HUES48 (cell line): ENCODE measurements at regions not wholly inside any gene's neighbourhood (a gene's known extent, or its start where the extent isn't known, plus 50 kb on each side); places are given as distances from the start of the nearest gene placed in this dataset.
"Not testable (repeated sequence)": the region's sequence is repeated elsewhere in the genome, so short reads cannot be mapped to it uniquely, and the experiment has no call there.

Source experiments
- H3K27ac ChIP-seq: one replicate; pipeline ENCODE4 v1.7.0; 2013; ENCODE audit warnings: low read depth, low read length, inconsistent platforms
- H3K27me3 ChIP-seq: 2 replicates; pipeline ENCODE4 v1.6.1; 2013; ENCODE audit warnings: mild to moderate bottlenecking, low read length; ENCODE audit not compliant: control insufficient read depth, insufficient read depth
- H3K36me3 ChIP-seq: 2 replicates; pipeline ENCODE4 v1.6.1; 2013; ENCODE audit warnings: low read length; ENCODE audit not compliant: control insufficient read depth, insufficient read depth
- H3K4me1 ChIP-seq: 2 replicates; pipeline ENCODE4 v1.6.1; 2013; ENCODE audit warnings: mild to moderate bottlenecking, low read length; ENCODE audit not compliant: control insufficient read depth, insufficient read depth
- H3K4me3 ChIP-seq: 2 replicates; pipeline ENCODE4 v1.5.1; 2013; ENCODE audit warnings: mild to moderate bottlenecking, low read depth, low read length
- H3K9ac ChIP-seq: 2 replicates; pipeline ENCODE4 v1.6.1; 2013; ENCODE audit warnings: mild to moderate bottlenecking, low read depth, low read length, moderate library complexity
- H3K9me3 ChIP-seq: 2 replicates; pipeline ENCODE4 v1.6.1; 2013; ENCODE audit warnings: low read length; ENCODE audit not compliant: control insufficient read depth, insufficient read depth

DNA sequence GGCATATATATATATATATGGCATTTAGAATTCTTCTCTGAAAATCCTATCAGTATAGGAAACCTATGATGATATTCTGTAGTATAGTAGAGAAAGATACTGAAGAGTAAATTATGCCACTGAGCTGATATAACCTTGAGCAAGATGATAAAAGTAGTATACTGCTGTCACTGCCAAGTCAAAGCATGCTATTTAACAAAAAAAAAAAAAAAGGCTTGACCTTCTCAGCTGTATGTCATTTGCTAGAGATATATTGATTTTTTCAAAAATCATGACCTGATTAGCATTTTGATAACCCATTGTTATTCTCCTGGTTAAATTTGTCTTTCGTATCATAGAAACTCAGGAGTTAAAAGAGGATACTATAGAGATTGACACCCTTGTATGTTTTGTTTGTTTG, 299.4 kb downstream of the ADAMTS20 start:
- no peak overlapping the region for H3K27ac ChIP-seq
- no peaks in the 10 kb centered on the region for H3K4me1 ChIP-seq
- H3K9me3 ChIP-seq = no peaks in the 10 kb centered on the region
- no peak overlapping the region for H3K9ac ChIP-seq
- H3K36me3 ChIP-seq = no peaks in the 10 kb centered on the region
- H3K4me3 ChIP-seq = no peak overlapping the region
- no peaks in the 10 kb centered on the region for H3K27me3 ChIP-seq

DNA sequence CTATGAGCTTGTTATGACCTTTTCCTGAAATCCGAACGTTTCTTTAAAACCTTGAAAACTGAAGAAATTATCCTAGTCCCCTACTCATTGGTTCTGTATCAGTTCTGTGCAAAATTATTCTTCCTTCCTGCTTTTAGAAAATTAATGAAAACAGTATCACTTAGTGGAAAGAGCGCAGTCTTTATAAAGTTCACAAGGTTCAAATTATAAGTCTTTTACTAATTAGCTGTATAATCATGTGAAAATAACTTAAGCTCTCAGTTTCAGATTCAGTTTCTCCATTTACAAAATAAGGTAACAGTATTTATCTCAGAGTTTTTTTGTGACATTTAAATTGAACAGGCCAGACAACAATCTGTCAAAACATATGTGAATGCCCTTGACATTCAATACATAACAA, 306.1 kb downstream of the ADAMTS20 start:
- H3K9me3 ChIP-seq = no peaks in the 10 kb centered on the region
- H3K27ac ChIP-seq = no peak overlapping the region
- H3K4me1 ChIP-seq = no peaks in the 10 kb centered on the region
- no peak overlapping the region for H3K4me3 ChIP-seq
- H3K36me3 ChIP-seq = no peaks in the 10 kb centered on the region
- no peak overlapping the region for H3K9ac ChIP-seq
- no peaks in the 10 kb centered on the region for H3K27me3 ChIP-seq

DNA sequence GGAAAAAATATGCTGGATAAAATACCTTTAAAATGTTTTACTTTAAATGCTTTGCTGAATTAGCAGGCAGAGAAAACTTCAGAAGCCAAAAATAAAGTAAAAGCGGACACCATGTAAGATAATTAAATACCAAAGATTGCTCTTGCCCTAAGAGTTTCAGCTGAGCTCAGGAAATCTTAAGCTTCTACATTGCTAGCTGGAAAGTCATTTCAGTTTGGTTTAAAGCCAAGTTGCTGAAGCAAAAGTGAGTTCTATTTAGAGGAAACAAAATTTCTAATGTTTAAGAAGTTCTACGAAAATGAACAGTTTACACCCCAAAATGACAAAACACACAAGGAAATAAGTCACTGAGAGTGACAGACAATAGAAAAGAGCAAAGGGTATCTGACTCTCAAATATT, 310.0 kb downstream of the ADAMTS20 start:
- no peak overlapping the region for H3K27ac ChIP-seq
- no peaks in the 10 kb centered on the region for H3K36me3 ChIP-seq
- H3K27me3 ChIP-seq = no peaks in the 10 kb centered on the region
- H3K4me1 ChIP-seq = no peaks in the 10 kb centered on the region
- H3K9ac ChIP-seq = no peak overlapping the region
- no peaks in the 10 kb centered on the region for H3K9me3 ChIP-seq
- no peak overlapping the region for H3K4me3 ChIP-seq

DNA sequence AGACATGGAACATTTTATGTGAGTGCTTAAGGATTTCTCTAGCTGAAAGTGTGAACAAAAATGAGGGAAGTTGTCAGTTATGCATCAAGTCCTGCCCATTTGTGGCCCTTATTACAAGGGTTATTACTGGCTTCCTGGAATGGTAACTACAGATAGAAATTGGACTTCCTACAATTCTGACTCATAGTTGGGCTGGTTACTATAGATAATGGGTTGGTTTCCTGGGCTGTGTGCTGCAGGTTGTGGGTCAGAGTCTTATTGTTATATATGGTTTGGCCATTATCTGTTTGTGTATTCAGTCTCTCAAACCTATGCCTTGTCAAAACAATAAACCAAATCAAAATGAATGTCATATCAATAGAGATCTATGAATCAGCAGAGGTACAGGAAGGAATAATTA, 313.7 kb downstream of the ADAMTS20 start:
- H3K9ac ChIP-seq = no peak overlapping the region

DNA sequence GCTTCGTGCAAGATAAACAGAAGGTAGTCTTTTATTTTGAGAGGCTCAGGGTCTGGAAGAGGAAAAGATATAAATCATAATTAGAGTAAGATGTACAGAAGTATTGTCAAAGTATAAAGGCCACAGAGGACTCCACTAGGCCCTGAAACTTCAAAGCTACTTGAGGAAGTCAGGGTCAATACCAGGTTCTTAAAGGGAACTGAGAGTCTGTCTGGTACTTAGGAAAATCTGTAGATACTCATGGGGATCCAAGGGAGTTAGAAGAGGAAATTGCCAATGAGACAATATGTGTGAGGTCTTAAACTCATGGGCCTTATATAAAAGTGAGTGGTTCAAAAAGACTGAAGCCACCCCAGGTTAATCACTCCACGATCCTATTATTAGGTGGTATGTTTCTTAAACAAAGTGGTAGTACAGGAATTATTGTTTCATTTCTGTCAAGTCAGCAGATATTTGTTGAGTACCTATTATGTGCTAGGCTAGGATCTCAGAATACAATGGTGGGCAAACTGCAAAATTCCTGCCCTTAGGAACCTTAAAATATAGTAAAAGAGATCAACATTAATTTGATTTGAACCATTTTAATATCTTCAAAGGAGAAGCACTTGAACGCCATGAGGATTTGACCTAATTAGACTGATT, 314.6 kb downstream of the ADAMTS20 start:
- Histone ChIP-seq H3K4me1 (peaks cover 4% of the 10 kb centered on the region; the same call in 1 of the 2 replicates), H3K9ac (no peak overlapping the region), H3K9me3 (no peaks in the 10 kb centered on the region), H3K4me3 (no peak overlapping the region), H3K27me3 (no peaks in the 10 kb centered on the region), H3K36me3 (no peaks in the 10 kb centered on the region), H3K27ac (no peak overlapping the region)

More for the DNA sequence above, 313.7 kb downstream of the ADAMTS20 start:
- Histone ChIP-seq H3K36me3 (no peaks in the 10 kb centered on the region), H3K27me3 (no peaks in the 10 kb centered on the region), H3K27ac (no peak overlapping the region), H3K9me3 (no peaks in the 10 kb centered on the region), H3K4me1 (peaks cover 4% of the 10 kb centered on the region; the same call in 1 of the 2 replicates), H3K4me3 (no peak overlapping the region)

DNA sequence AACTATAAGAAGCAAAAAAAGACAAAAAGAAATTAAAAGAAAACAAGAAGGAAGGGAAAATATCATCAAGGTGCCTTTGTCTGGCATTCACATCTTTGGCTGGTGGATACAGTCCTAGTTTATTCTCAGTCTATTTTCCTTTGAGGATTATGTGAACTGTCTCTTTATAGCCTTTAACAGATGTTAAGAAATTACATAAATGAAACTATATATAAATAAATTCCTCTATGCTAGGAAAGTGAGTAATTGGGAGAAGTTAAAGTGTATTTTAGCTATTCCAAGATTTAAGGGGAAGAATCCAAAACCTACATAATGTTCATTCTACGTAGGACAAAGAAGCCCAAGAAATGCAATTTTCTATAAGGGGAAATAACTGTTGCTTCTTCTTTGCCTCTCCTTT, 316.3 kb downstream of the ADAMTS20 start:
- Histone ChIP-seq H3K27me3 (no peaks in the 10 kb centered on the region), H3K36me3 (no peaks in the 10 kb centered on the region), H3K9ac (no peak overlapping the region), H3K9me3 (no peaks in the 10 kb centered on the region), H3K27ac (no peak overlapping the region), H3K4me3 (no peak overlapping the region), H3K4me1 (peaks cover 4% of the 10 kb centered on the region; the same call in 1 of the 2 replicates)

DNA sequence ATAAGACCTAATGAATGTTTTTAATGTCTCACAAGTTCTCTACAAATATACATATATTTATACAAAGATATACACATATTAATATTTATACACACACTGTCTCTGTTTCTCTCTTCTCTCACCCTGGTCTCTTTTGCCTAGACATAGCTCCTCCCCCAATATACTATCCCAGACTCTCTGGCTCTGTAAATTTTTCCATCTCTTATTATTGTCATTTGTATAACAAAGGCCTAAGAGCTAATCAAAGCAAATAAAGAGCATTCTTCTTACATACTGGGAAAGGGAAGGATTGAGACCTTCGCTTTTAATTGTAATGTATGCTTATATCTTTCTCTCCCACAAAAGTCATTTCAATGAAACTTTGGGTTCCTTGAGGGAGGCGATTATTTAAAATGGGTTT, 318.1 kb downstream of the ADAMTS20 start:
- no peaks in the 10 kb centered on the region for H3K36me3 ChIP-seq
- H3K27ac ChIP-seq = no peak overlapping the region
- no peaks in the 10 kb centered on the region for H3K27me3 ChIP-seq
- H3K4me1 ChIP-seq = peaks cover 4% of the 10 kb centered on the region; the same call in 1 of the 2 replicates
- H3K9me3 ChIP-seq = no peaks in the 10 kb centered on the region
- H3K9ac ChIP-seq = no peak overlapping the region
- H3K4me3 ChIP-seq = no peak overlapping the region

DNA sequence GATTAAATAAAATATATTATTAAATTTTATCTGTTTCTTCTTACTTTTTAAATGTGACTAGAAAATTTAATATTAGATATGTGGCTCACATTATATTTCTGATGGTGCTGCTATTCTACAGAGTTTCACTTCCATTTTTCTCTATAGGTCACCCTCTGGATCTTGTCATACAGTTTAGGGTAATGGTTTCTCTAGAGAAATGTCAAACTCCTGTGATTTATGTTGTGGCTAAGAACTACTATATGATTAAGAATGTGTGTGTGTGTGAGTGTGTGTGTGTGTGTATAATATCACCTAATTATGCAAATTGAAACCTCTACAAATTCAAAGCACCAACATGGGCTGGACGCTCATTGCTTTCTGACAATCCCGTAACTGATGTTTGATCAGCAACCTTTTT, 325.9 kb downstream of the ADAMTS20 start:
- H3K36me3 ChIP-seq = no peaks in the 10 kb centered on the region
- no peaks in the 10 kb centered on the region for H3K4me1 ChIP-seq
- H3K9ac ChIP-seq = no peak overlapping the region
- no peak overlapping the region for H3K4me3 ChIP-seq
- H3K9me3 ChIP-seq = peaks cover 8% of the 10 kb centered on the region; the same call in 1 of the 2 replicates
- H3K27me3 ChIP-seq = no peaks in the 10 kb centered on the region
- H3K27ac ChIP-seq = no peak overlapping the region

DNA sequence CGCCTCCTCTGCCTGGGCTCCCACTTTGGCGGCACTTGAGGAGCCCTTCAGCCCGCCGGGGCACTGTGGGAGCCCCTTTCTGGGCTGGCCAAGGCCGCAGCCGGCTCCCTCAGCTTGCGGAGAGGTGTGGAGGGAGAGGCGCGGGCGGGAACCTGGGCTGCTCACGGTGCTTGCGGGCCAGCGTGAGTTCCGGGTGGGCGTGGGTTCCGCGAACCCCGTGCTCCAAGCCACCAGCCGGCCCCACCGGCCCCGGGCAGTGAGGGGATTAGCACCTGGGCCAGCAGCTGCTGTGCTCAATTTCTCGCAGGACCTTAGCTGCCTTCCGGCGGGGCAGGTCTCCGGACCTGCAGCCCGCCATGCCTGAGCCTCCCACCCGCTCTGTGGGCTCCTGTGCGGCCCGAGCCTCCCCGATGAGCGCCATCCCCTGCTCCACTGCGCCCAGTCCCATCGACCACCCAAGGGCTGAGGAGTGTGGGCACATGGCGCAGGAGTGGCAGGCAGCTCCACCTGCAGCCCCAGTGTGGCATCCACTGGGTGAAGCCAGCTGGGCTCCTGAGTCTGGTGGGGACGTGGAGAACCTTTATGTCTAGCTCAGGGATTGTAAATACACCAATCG, 327.7 kb downstream of the ADAMTS20 start:
- H3K27me3 ChIP-seq = not testable (repeated sequence)

DNA sequence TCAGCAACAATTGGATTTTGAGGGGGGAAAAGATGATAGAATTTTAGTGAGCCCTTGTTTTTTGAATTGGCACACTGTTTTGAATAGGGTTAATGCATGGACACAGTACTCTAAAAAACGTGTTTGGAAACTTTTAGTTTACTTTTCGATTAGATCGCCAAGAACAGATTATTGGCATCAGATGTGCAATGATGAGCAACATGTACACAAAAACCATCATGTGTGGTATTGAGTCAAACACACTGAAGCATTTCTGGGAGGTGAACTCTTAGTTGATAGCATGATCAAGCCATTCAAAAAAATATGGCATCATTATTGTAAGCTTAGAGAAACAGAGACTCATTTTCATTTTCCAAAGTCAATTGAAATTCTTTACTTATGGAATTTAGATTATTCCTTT, 329.2 kb downstream of the ADAMTS20 start:
- Histone ChIP-seq H3K27me3 (no peaks in the 10 kb centered on the region), H3K4me3 (no peak overlapping the region), H3K36me3 (no peaks in the 10 kb centered on the region), H3K9ac (no peak overlapping the region), H3K9me3 (peaks cover 8% of the 10 kb centered on the region; the same call in 1 of the 2 replicates), H3K27ac (no peak overlapping the region), H3K4me1 (no peaks in the 10 kb centered on the region)

More for the DNA sequence above, 327.7 kb downstream of the ADAMTS20 start:
- H3K27ac ChIP-seq, H3K9ac ChIP-seq, H3K36me3 ChIP-seq, H3K4me1 ChIP-seq, H3K4me3 ChIP-seq, H3K9me3 ChIP-seq: not testable (repeated sequence)

DNA sequence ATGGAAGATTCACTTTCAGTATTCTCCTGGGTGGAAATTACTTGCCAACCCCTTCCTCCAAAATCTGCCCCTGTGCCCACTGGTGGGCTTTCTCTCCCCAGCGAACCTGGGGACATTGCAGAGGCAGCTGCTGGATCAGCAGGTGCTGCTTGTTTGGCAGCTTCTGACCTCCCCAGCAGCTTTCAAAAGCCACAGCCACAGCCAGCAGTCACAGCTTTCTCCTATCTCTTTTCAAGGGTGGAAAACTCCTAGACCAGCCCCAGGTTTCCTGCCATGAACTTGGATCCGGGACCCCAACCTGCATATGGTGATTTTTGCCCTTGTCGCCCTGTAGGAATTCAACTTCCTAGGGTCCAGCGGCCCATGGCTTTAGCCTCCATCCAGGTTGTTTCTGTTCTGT, 330.8 kb downstream of the ADAMTS20 start:
- Histone ChIP-seq H3K9me3 (no peaks in the 10 kb centered on the region), H3K4me1 (no peaks in the 10 kb centered on the region)

More for the DNA sequence above, 330.8 kb downstream of the ADAMTS20 start:
- H3K4me3 ChIP-seq = no peak overlapping the region
- no peak overlapping the region for H3K9ac ChIP-seq
- H3K27me3 ChIP-seq = no peaks in the 10 kb centered on the region
- H3K27ac ChIP-seq = peak overlapping the region; percentile 40
- H3K36me3 ChIP-seq = no peaks in the 10 kb centered on the region
